ENCODE measurements at regions not wholly inside any gene's neighbourhood (a gene's known extent, or its start where the extent isn't known, plus 50 kb on each side); places are given as distances from the start of the nearest gene placed in this dataset.

DNA sequence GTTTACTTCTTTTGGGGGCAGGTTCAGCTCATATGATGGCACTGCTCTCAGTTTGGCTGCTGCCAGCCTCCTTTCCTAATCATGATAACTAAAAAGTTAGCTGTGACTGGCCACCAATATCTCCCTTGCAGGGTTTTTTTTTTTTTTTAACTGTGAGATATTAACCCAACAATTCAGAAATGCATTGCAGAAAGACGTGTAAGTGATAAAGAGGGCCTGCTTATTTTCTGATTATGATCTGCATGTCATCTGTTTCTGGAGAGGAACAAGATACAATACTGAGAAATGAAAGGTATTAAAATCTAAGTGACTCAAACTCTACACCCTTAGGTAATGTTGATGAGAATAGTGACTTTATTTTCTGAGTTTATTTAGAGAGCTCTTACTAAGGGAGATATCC, 905.6 kb downstream of the SOCS6 start:
- no peak for TF ChIP-seq ZNF274 (IDR thresholded peaks at IDR 0.05; ENCODE audit: low read depth, low read length)
- TF ChIP-seq YY1 (IDR thresholded peaks at IDR 0.05; ENCODE audit: insufficient read depth, insufficient read length), result no peak
